ENCODE measurements at regions not wholly inside any gene's neighbourhood (a gene's known extent, or its start where the extent isn't known, plus 50 kb on each side); places are given as distances from the start of the nearest gene placed in this dataset.

DNA sequence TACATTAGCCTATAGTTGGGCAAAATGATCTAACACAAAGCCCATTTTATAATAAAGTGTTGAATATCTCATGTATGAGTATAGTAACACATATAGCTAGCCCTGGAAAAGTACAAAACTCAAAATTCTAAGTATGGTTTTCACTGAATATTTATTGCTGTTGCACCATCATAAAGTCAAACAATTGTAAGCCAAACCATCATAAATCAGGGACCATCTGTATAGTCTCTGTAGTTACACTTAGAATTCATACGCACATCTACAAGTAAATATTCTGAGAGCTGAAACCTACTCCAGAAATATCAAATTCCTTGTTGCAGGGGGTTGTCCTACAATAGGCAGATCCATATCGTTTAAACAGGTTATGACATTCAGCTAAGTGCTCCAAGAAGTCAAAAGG is 817.3 kb downstream of the BCKDHB start (continued):
- TF ChIP-seq, protein P1, sequence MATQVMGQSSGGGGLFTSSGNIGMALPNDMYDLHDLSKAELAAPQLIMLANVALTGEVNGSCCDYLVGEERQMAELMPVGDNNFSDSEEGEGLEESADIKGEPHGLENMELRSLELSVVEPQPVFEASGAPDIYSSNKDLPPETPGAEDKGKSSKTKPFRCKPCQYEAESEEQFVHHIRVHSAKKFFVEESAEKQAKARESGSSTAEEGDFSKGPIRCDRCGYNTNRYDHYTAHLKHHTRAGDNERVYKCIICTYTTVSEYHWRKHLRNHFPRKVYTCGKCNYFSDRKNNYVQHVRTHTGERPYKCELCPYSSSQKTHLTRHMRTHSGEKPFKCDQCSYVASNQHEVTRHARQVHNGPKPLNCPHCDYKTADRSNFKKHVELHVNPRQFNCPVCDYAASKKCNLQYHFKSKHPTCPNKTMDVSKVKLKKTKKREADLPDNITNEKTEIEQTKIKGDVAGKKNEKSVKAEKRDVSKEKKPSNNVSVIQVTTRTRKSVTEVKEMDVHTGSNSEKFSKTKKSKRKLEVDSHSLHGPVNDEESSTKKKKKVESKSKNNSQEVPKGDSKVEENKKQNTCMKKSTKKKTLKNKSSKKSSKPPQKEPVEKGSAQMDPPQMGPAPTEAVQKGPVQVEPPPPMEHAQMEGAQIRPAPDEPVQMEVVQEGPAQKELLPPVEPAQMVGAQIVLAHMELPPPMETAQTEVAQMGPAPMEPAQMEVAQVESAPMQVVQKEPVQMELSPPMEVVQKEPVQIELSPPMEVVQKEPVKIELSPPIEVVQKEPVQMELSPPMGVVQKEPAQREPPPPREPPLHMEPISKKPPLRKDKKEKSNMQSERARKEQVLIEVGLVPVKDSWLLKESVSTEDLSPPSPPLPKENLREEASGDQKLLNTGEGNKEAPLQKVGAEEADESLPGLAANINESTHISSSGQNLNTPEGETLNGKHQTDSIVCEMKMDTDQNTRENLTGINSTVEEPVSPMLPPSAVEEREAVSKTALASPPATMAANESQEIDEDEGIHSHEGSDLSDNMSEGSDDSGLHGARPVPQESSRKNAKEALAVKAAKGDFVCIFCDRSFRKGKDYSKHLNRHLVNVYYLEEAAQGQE (IDR thresholded peaks at IDR 0.05), result no peak
- TF ChIP-seq NR2F2 (IDR thresholded peaks at IDR 0.05), result no peak
- no peak for TF ChIP-seq TAF1 (conservative IDR thresholded peaks at IDR 0.05)

DNA sequence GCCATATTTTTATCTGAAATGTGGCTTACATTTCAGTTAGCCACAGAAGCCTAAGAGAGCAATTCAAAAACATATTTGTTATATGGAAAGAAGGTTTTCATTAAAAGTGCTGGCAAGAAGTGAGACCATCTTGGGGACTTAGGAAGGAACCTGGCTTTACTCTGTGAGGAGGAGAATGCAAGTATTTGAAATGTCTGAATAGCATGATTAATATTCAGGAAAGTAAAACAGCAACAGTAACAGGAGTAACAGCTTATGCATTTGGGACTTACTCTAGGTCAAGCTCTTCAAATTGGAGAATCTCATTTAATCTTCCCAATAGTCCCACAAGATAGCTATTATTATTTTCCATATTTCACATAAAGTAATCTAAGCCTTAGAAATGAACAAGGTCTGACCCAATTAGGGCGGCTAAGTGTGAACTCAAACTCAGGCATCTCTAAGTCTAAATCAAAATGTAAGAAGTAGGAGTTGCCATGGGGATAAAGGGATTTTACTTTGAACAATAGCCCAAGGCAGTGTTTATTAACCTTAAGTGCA is 816.5 kb downstream of the BCKDHB start:
- Histone ChIP-seq H3K9me3 (ENCODE audit: control insufficient read depth in 4 of 4, low read length in 3 of 4) (no peaks in the 10 kb centered on the region), H3K4me1 (ENCODE audit: control insufficient read depth in 4 of 4, insufficient read depth in 4 of 4, low read length in 3 of 4) (no peaks in the 10 kb centered on the region), H3K9ac (ENCODE audit: low read depth in 1 of 2, low read length in 2 of 2) (no peak overlapping the region), H3K27me3 (ENCODE audit: control insufficient read depth in 4 of 4, insufficient read depth in 4 of 4, low read length in 3 of 4) (no peaks in the 10 kb centered on the region), H3K36me3 (ENCODE audit: control insufficient read depth in 4 of 4, insufficient read depth in 3 of 4, low read depth in 1 of 4, low read length in 3 of 4) (no peaks in the 10 kb centered on the region), H3K27ac (ENCODE audit: low read depth in 1 of 2, low read length in 2 of 2) (no peak overlapping the region), H3K4me3 (ENCODE audit: low read depth in 1 of 3, low read length in 3 of 3) (no peak overlapping the region)
- WGBS, result 97% methylated on average over 1 of the region's 1 CpG
- no peak for DNase-seq (ENCODE audit: low spot score)
- TF ChIP-seq, protein P1 (IDR thresholded peaks at IDR 0.05), result no peak
- TF ChIP-seq GABPA (IDR thresholded peaks at IDR 0.05 in 1 of 2, conservative IDR thresholded peaks at IDR 0.05 in 1 of 2), result no peak
- no peak for TF ChIP-seq HNF4A (conservative IDR thresholded peaks at IDR 0.05)
- TF ChIP-seq, protein P2, sequence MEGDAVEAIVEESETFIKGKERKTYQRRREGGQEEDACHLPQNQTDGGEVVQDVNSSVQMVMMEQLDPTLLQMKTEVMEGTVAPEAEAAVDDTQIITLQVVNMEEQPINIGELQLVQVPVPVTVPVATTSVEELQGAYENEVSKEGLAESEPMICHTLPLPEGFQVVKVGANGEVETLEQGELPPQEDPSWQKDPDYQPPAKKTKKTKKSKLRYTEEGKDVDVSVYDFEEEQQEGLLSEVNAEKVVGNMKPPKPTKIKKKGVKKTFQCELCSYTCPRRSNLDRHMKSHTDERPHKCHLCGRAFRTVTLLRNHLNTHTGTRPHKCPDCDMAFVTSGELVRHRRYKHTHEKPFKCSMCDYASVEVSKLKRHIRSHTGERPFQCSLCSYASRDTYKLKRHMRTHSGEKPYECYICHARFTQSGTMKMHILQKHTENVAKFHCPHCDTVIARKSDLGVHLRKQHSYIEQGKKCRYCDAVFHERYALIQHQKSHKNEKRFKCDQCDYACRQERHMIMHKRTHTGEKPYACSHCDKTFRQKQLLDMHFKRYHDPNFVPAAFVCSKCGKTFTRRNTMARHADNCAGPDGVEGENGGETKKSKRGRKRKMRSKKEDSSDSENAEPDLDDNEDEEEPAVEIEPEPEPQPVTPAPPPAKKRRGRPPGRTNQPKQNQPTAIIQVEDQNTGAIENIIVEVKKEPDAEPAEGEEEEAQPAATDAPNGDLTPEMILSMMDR (IDR thresholded peaks at IDR 0.05; ENCODE audit: low read depth, low read length, missing input control), result no peak
- no peak for TF ChIP-seq JUND (IDR thresholded peaks at IDR 0.05)
- TF ChIP-seq YY1 (IDR thresholded peaks at IDR 0.05), result no peak
- TF ChIP-seq, protein P3, sequence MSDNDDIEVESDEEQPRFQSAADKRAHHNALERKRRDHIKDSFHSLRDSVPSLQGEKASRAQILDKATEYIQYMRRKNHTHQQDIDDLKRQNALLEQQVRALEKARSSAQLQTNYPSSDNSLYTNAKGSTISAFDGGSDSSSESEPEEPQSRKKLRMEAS (IDR thresholded peaks at IDR 0.05), result no peak
- TF ChIP-seq NR2F2 (IDR thresholded peaks at IDR 0.05), result no peak
- no peak for TF ChIP-seq TAF1 (conservative IDR thresholded peaks at IDR 0.05)
- TF ChIP-seq RXRA (IDR thresholded peaks at IDR 0.05), result no peak
- no peak for TF ChIP-seq FOXA1 (IDR thresholded peaks at IDR 0.05)
- no peak for TF ChIP-seq RAD21 (IDR thresholded peaks at IDR 0.05)
- TF ChIP-seq FOXA2 (IDR thresholded peaks at IDR 0.05), result no peak
- TF ChIP-seq SP1 (IDR thresholded peaks at IDR 0.05), result no peak
- TF ChIP-seq, protein P4, sequence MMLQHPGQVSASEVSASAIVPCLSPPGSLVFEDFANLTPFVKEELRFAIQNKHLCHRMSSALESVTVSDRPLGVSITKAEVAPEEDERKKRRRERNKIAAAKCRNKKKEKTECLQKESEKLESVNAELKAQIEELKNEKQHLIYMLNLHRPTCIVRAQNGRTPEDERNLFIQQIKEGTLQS (IDR thresholded peaks at IDR 0.05), result no peak
- TF ChIP-seq, protein P5, sequence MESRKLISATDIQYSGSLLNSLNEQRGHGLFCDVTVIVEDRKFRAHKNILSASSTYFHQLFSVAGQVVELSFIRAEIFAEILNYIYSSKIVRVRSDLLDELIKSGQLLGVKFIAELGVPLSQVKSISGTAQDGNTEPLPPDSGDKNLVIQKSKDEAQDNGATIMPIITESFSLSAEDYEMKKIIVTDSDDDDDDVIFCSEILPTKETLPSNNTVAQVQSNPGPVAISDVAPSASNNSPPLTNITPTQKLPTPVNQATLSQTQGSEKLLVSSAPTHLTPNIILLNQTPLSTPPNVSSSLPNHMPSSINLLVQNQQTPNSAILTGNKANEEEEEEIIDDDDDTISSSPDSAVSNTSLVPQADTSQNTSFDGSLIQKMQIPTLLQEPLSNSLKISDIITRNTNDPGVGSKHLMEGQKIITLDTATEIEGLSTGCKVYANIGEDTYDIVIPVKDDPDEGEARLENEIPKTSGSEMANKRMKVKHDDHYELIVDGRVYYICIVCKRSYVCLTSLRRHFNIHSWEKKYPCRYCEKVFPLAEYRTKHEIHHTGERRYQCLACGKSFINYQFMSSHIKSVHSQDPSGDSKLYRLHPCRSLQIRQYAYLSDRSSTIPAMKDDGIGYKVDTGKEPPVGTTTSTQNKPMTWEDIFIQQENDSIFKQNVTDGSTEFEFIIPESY (IDR thresholded peaks at IDR 0.05), result no peak
